GM18861 (cell line): ENCODE measurements at regions not wholly inside any gene's neighbourhood (a gene's known extent, or its start where the extent isn't known, plus 50 kb on each side); places are given as distances from the start of the nearest gene placed in this dataset.

Source experiments
- ATAC-seq: cut with Tn5 transposase; IDR thresholded peaks from one replicate; pipeline ENCODE4 v1.9.1; 2021; ENCODE audit not compliant: unreplicated experiment

DNA sequence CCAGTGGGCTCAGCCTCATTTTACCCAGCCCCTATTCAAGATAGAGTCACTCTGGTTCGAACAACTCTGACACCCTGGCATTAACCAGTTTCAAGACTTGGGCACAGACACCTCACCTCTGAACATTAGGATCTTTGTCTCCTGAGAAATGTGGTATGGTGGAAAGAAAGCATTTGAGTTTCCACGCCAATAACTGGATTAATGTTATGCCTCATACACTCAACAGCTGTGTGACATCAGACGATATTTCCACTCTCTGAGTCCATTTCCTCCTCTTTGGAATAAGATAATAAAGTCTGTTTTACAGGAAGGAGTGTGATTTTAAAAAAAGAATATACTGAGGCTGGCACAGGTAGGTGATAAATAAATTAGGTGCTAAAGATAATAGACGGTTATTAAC is 121.3 kb upstream of the CHL1 start:
- no peak for ATAC-seq

DNA sequence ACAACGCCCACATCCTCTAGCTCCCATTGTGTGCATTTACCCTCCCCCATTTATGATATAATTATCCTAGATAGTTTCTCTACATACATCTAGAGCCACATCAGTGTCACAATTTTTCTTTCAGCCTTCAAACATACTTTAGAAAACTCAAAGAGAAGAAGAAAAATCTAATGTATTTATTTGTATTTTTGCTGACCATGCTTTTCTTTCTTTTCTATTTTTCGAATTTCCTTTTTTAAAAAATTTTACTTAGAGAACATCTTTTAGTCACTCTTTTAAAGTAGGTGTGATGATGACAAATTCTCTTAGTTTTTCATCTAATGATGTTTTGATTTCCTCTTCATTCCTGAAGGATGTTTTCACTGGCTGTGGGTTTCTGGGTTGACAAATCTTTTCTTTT is 117.0 kb upstream of the CHL1 start:
- ATAC-seq: no peak

DNA sequence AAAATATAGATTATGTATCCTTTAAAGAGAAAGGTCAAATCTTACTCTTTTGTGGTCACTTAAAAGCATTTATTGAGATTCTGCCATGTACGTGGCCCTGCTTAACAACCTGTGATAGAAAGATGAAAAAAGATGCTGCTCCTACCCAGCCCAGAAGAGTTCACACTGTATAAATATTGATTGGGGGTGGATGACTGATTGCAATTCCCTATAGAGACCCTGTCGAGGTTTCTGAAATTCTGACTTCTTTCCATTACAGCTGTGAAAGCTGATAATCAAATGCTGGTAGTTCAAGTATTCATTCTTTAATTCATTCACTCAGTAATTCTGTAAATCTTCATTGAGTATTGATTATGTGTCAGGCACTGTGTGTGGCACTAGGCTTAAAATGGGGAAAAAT is 114.1 kb upstream of the CHL1 start:
- no peak for ATAC-seq

DNA sequence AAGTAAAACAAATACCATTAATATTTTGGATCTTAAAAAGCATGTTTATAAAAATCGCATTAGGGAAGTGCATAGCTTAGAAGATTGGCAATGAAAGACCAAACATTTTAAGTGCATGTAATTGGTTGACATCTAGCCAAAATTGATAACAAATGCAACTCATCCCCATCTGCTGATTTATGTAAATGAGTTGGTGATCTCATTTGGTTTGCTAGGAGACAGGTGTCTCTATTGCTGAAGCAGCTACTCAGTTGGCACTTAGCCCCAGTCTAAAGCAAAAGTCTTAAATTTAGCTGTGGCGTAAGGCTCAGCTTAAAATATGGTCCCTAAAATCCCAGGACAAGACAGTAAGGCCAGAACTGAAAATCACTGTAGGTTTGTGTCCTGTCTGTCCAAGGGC is 113.5 kb upstream of the CHL1 start:
- no peak for ATAC-seq

DNA sequence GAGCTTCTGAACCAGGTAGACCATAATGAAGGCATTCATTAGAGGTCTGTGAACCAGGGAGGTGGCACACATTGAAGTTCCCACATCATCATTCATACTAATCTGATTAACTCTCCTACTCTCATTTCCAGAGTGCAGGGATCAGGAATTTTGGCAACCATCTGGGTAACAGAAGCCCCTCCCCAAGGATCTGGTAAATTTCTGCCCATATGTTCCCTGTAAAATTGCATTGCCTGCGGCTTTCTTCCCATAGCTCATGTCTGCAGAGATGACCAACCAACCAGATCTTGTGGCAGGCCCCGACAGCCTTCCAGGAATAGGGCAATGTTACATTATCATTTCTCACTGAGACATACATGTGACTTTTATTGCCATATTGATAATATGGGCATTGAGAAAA is 111.4 kb upstream of the CHL1 start:
- no peak for ATAC-seq

DNA sequence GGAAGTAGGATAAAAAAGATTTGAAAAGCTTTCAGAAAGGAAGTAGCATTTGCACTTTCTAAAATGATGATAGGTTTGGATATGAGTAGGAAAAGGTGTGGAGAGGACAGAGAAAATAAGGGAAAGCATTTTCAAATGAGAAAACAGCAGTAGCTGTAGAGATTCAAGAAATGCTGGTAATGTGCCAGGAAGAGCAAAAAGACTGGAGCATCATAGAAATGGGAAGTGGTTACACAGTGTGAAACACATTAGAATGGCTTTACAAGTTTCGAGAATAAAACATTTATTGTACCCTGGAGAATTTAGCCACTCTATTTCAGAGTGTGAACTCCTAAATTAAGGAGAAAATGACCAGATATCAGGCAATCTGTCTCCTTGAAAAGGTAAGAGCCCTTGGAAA is 108.3 kb upstream of the CHL1 start:
- no peak for ATAC-seq

DNA sequence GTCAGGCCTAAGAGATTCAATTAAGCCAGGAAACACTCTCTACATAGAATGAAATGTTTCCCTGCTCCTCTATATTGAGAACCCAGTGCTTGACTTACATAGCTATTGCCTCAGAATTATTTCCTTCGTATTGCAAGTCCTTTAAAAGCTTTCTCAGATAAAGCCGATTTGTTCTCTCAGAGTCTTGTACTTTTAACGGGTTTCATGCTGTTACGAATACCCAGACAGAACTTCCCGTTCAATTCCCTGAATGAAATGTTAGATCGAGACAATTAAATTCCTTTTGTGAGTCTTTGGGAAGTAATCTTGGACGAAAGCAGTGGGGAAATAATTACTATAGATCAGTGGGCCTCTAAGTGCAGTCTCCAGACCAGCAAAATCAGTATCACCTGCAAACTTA is 102.8 kb upstream of the CHL1 start:
- ATAC-seq: no peak

DNA sequence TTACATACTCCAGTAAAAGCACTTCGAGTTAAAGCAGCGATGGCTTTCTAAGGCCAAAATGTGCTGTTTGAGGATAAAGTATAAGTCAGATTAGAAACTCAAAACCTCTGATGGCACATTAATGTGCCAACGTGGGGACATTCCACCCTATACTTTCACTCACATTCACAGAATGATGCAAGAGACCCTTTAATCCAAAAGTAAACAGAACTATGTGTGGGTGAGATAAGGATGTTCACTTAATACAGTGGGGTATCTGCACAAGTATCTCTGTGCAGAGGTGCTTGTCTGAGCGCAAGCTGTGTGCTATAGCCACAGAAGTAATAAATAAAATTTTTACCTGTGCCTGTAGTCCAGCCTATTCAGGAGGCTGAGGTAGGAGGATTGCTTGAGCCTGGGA is 100.3 kb upstream of the CHL1 start:
- ATAC-seq: no peak

DNA sequence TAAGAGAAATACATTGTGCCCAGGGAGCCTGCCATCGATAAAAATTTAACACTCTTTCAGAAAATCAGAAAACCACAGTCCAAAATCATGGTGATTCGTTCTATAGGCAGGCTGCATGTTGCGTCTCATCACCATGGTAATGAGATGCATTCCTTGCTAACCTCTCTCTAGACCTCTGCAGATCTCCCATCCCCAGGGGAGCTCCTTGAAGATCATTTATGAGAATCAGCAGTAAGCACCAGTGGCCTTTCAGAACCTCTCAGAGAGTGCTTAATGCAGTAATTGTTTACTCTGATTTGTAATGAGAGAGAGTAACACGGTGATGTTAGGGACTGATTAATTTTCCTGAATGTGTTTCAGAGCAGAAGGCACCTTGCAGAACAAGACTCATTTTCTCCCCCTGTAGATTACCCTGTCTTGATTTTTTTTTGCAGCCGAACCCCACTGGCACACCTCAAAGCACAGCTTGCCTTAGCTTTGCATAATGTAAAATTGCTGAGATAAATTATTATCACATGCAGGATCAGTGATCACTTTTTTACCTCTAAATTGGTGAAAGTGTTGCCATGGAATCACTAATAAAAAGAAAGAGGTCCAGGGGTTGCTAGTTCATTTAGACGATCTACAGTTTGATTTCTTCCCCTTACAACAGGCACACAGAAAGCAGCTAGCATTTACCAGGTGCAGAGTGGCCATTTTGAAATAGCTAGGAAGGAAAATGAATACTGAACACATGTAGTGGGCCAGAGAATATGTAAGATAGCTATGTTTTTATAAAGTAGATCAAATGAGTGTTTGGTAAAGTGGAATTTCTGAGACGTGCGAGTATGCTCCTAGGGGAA is 98.9 kb upstream of the CHL1 start:
- no peak for ATAC-seq

DNA sequence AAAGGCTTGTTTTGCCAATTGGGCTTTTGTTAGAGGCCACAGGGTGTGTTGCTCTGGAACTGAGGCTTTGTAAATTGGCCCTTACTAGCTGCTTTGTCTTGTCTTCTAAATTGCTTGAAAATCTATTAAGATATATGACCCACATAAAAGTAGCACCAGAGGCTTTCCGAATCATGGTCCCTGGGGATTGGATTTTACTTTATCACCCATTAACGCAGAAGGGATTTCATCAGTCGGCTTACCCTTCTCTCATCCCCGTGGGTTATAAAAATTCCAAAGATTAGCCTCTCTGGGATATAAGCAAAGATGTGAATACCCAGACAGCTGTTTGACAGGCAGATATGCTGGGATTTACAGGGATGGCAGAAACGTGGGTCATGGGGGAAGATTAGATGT is 98.3 kb upstream of the CHL1 start:
- no peak for ATAC-seq

DNA sequence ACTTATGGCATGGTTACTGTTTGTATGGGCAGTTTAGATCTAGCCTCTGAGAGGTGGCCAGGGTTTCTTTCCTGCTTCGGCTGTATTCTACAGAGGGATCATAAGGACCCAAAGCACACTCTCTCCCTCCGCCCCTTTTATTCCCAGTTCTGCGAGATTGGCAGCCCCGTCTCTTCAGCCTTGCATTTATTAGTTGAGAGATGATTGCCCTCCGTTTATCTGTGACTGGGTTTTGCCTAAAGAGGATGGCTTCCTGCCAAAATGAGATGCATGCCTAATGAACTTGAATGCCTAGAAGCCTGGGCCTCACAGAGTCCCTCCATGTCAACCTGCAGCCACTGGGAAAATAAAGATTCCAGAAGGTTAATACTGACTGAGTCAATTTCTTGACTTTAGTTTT is 97.1 kb upstream of the CHL1 start:
- ATAC-seq: no peak

DNA sequence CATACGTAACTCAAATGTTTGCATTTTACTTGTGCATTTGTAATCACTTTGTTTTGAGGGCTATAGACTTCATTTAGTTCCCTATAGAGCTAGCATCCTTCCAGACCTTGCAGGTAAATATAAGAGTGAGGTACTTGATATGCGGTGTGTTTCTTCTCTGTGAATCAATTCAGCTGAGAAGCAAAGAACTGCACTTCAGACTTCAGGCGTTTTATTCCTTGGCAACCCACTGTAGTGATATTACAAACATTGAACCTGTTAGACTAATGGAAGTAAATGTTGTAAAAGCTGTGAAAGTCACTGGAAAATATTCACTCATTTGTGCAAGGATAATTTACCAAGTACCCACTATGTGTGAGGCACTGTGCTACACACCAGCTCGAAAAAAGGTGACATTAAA is 94.1 kb upstream of the CHL1 start:
- no peak for ATAC-seq

DNA sequence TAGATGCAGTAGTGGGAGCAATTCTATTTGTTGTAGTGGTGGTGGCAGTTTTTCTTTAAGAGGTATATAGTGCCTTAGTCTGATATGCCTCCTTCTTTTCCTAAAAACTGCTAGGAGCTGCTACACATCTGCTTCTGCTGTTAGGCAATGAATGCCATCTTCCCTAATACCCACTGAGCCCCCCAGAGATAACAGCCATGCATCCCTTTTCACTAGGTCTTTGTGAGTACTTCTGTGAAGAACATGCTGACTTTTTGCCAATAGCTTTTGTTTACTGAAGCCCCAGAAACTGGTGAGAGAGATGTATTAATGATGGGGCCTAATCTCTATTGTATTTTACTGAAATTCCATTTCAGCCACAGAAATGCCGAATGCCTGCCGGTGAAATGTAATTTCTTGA is 92.6 kb upstream of the CHL1 start:
- ATAC-seq: no peak

DNA sequence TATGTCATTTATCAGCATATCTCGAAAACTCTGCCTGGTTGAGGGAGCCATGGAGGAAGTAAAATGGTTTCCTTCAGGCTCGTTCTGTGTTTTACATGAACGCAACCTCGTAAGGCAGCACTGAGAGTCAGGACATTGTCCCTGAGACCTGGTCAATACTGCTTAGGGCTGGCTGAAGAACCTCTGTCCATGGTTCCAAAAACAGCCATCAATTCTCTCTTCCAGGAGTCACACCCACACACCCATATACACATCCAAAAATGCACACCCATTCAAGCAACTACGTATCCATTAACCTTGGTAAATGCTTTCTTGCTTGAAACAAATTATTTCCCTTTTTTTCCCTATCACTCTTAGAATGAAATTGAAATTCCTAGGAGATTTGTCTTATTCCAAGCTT is 91.0 kb upstream of the CHL1 start:
- ATAC-seq: no peak

DNA sequence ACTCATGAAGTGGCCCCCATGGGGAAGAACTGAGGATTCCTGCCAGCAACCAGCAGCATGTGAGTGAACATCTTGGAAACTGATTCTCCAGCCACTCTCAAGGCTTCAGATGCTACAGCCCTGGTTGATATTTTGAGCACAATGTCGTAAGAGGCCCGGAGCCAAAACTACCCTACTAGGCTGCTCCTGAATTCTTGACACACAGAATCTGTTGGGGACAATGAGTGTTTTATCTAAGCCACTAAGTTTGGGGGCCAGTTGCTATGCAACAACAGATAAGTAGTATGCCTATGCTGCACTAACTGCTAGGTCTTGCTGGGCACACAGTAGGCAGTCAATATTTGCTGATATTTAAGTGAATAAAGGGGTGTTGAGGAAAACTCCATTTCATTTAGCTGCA is 89.9 kb upstream of the CHL1 start:
- ATAC-seq: no peak

DNA sequence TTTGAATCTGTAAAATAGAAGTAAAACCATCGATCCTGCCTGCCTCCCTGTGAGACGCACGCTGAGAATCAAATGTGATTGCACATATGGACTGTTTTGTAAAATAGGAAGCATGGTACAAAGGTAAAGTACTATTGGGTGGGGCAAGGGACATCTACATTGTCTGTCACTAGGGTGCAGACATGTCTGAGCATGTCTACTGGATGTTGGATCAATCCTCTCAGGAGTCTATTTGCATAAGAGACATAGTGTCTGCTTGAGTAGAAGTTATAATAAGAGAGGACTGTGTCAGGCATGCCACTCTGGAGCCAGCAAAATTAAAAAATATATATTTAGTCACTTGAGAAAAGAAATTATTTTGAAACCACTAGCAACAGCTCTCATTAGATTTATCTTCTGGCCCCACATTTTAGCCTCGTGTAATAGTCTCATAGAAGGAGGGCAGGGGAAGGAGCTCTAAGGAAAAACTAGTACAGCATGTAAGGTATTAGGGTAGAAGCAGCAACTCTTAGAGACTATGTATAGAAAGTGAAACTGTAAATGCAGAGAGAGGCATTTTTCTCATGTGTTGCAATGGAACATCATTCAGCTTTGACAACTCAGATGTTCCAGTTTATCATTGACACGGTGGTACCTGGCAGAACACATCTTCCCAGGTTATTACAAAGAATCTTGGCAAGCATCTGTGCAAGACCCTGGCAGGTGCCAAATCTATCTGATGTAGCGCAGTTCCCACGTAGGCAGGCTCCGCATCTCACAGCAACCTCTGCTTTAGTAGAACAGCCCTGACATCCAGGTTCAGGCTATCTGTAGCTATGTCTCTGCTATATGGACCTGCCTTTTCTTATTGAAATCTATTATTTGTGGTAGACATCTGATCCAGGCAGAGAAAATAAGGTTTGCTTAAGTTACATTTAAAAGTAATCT is 85.2 kb upstream of the CHL1 start:
- ATAC-seq: peak; percentile 78

DNA sequence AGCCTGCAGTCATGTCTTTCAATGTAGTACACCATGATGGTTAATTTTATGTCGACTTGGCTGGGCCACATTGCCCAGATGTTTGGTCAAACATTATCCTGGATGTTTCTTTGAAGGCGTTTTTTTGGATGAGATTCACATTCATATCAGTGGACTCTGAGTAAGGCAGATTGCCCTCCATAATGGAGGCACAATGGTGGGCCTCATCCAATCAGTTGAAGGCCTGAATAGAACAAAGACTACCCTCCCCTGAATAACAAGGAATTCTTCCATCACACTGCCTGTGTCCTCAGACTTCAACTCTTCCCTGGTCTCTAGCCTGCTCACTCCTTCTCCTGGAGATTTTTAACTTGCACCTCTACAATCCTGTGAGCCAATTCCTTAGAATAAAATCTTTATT is 83.8 kb upstream of the CHL1 start:
- ATAC-seq: no peak

DNA sequence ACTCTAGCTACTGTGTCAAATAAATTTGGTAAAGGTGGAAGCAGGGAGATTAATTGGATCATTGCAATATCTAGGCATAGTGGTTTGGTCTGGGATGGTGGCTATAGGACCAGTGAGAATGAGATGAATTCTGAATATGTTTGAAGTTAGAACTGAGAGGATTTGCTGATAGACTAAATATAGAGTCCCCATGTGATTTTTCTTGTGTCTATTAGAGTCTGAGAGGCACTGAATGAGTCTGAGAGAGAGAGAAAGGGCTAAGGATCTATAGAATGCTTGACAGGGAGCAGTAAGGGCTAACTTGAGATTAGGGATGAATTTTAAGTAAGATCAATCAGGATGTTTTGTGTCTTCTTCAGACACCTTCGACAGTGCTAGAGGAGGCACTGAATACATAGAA is 77.9 kb upstream of the CHL1 start:
- no peak for ATAC-seq

DNA sequence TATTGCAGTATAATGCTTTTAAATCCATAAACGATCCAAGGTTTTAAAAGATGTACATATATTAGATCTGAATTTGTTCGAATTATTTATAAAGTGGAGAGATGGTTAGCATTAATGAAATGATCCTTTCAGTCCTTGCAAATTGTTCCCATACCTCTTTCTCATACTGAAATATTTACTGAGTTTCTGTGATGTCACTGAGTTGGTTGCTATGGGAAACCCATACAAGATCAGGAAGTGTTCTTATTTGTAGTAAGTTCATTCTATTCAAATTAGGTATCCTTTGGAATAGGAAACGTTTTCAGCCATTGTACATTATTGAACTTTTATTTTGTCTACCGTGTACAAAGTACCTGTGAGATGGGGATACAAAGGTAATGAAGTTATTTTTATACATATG is 73.2 kb upstream of the CHL1 start:
- ATAC-seq: no peak

DNA sequence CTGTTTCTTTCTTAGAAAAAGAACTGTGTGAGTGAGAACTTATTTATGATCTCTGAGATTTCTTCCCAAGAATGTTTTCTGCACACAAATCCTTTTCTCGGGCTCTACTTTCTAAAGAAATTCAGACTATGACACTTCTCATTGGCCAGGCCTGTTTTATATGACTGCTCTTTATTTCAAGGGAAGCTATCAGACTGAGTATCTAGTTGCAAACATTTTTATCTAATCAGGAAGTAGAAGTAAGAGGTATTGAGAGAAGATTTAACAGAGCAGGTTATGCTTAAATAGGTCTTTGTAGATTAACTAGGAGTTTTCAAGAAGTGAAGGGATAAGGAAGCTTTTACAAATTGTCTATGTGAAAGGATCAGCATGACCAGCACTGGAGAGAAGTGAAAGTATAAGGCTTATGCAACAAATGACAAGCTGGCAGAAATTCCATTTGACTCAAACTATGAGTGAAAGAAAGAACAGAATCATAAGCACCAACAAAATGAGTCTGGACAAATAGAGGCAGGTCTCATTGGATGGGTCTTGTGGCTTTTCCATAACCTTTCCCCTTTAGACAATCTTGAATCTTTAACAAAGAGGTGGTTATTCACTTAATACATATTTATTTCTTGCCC is 71.9 kb upstream of the CHL1 start:
- peak; percentile 82 for ATAC-seq

DNA sequence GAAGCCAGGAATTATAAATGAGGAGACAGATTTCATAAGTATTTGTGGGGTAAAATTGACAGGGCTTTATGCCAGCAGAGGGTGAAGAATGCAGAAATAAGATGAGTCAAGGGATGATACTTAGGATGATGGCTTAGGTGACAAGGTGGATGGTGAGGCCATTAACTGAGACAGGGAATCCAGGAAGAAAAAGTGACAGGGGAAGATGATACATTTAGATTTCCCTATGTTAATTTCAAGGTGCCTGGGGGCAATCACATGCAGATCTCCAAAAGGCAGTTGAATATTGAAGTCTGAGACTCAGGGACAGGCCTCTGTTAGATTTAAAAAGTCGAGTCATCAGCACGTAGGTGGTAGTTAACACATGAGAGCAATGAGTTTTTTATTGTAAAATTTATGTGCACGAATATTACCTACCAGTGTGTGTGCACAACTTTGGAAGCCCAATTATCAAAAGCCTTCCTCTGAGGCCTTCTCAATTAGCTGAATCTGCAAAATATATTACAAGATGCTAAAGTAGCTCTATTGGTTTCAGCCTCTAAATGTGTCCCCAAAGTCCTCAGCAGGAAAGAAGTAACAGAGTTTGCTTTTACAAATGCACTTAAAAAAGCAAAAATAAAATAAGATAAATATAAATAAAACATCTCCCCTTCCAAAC is 67.9 kb upstream of the CHL1 start:
- ATAC-seq: no peak
